ENCODE measurements at regions not wholly inside any gene's neighbourhood (a gene's known extent, or its start where the extent isn't known, plus 50 kb on each side); places are given as distances from the start of the nearest gene placed in this dataset.
"Not testable (repeated sequence)": the region's sequence is repeated elsewhere in the genome, so short reads cannot be mapped to it uniquely, and the experiment has no call there.

DNA sequence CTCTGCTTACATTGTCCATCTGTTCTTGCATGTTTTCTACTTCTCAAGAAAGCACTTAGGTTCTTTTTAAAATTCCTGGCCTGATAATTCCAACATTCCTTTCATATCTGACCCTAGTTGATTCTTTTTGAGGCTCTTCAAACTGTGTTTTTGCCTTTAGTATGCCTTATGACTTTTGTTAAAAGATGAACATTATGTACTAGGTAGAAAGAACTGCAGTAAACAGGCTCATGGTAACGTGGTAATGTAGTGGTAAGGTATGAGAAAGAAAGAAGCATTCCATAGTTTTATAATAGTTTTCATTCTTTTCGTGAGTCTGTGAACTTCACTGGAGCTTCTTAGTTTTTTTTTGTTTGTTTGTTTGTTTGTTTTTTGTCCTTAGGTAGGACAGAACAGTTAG is 306.4 kb downstream of the MBD2 start:
- no peak for DNase-seq

DNA sequence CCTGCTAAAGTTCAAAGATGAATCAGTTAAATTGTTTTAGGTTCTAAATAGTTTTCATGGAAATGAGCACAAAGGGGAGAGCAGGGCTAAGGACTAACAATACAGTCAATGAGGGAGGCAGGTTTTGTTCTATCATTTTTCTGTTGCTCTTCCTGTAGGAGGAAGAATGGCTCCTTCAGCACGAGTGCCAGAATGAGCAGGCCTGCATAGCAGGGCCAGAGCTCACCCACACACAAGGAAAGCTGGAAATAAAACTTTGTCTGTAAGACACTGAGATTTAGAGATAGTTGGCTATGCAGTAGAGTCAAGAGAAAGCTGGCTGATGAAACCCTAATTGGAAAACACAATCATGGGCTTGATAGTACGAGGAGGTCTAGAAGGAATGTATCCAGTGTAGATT is 313.3 kb downstream of the MBD2 start:
- DNase-seq, result no peak

DNA sequence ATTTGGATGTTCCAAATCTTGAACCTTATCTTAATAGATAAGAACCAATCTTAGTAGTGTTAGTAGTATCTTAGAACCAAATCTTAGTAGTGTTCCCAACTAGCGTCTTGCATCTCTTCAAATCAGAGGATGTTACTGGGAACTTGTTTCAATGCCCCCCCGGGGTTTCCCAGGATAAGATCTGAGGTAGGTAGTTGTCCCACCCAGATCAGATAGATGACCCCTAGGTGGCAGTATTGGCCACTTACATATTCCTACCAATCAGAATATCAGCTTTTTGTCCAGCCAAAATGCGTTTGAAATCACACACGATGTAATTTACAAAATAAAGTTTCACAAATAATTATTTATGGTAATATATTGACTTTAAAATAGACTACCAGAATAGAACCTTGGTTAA is 314.8 kb downstream of the MBD2 start:
- DNase-seq, result no peak

DNA sequence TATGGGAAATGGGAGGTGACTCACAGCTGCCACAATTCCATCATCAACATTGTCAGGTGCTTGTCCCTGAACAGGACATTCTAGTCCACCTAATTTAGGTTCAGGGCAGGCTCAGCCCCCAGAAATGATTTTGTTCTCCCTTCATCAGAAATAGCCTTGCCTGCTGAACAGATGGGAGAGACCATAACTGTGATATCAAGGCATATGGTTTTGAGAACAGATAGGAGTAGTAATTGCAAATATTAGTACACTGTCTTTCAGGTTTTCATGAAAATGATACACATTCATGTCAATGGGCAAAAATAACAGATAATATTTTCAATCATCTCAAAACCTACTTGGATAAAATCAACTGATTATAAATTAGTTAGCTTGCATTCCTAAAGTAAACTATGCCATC is 316.5 kb downstream of the MBD2 start:
- no peak for DNase-seq

DNA sequence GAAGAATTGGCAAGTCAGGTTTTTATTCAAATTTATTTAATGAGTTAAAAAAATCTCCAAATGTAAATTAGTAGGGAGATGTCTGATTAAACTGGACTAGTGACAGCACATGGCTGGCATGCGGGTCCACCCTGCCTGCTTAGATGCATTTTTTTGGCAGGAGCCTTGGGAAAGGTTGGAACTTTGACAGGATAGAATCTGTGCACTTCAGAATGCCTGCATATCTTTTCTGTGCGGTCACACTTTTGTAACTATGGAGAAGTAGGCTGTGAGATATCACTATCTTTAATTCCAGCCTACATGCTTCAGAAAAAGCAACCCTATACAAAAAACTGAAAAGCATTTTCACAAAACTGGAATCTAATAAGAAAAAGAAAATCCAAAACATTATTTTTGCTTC is 317.8 kb downstream of the MBD2 start:
- DNase-seq, result no peak

DNA sequence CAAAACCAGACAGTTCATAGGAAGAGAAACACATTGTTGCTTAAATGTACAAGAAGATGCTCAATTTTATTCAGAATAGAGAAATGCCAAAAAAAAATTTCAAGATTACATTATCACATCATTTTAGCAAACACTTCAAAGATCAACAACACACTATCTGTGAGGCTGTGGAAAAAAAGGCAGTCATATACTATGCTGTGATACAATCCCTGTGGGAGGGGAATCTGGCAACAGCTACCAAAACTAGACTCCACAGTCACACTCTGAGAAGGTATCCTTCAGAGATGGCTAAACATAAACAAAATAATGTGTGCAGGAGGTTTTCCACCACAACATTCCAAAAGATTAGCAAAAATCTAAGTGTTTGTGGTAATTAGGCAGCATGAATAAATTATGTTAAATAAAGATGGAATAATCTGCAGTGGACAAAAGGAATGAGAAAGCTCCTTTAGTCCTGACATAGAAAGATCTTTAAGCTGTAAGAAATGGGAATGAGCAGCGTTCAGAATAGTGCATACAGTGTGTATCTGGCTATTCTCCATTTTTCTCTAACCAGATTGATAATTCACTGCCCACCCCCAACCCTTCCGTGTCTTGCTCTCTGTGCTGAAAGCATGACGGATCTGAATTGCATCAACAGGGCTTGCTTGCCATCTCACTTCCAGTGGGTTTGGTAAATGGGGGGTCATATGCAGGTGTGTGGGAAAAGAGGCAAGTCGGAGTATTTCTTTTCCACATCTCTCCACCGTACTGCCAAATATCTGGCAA is 329.6 kb downstream of the MBD2 start:
- DNase-seq, result no peak

DNA sequence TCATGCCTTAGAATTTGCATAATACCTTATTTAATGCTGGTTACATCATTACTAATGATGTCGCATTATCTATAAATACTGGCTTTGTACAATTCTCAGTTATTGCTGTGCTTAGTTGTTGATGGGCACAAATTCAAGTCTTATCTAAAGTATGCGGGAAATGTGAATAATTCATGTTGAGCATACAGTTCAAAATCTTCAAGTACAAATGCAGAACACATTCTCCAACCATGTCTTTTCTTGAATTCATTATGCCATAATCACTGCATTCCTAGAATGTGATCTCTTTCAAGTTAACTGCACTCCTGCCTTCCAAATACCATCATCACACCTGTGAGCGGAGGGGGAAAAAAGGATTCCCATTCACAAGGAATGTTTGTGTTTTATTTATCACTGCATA is 337.0 kb downstream of the MBD2 start:
- no peak for DNase-seq

DNA sequence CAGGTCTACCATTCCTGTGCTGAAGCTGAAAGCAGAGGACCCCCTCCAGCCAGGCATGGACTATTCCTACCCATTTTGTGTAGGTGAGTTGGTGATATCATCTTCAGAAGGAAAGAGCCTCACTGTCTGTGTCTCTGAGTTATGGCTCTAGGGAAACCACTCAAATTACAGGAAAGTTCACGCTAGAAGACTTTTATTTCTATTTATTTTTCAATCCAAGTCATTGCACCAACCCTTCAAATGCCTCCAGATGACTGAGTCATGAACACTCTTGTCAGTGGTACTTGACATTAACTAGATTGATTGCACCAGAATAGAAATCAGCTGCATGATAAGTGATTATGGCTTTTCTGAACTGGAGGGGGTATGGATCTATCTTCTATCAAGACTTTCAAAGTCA is 338.4 kb downstream of the MBD2 start:
- no peak for DNase-seq

DNA sequence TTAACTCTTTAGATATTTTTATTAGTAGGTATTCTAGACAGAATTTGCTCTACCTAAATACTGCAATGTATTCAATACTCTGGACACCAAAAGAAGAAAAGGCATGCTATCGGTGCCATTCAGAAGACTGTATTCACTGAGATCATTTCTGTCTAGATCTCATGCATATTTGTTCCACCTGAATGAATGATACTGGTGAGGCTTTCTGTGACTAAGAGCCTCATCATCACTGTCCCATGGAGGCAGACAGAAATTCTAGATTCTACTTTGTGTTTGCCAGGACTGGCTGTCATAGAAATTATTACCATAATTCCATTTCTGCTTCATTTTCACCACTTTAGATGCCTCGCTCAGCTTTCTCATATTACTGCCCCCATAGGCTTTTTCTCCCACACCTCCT is 340.7 kb downstream of the MBD2 start:
- DNase-seq, result no peak

DNA sequence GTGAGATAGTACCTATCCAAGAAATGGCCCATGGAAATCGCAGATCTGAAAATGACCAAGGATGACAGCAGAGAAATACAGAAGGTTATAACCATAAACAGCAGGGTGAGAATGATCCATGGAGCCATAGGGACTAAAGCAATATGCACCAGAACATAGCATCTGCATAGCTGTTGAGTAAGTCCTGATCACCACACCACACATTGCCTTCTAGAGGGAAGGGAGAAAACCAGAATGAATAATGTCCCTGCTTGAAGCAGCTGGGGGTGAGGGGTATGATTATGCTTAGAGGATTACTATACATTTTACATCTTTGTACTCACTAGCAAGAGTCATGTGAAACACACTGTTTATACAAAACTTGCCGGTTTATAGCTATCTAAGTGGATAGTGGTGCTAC is 350.4 kb downstream of the MBD2 start:
- DNase-seq, result no peak

DNA sequence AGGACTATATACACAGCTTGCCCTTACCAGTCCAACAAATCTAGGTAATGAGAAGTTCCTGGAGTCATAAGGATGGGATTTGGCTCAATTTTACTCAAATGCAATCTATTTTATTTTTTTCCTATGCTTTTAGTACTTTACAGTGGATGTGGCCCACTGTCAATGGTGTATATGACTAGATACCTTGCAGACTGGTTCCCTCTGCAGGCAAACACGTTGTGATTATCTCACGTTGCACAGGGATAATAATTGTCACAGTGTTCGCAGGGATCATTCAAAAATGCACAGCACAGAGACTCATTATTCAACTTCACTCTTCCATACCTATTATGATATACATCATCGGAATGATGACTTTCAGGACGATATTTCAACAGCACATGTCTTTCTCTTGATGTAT is 359.7 kb downstream of the MBD2 start:
- no peak for DNase-seq

DNA sequence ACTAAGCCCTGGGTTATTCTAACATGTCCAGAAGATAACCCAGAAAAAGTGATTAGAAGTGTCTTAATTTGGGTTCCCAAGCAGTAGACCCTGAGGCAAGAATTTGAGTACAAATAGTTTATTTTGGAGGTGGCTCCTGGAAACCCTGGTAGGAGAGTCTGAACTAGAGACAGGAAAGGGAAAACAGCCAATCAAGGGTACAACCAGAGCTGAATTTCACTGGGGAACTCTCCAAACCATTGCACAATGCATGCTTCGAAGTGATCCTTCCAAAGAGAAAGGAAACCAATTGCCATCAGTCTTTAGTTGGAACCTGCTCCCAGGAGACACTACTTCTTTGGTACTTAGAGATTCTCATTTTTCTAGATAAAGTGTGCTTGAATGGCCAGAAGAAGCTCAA is 361.5 kb downstream of the MBD2 start:
- no peak for DNase-seq

DNA sequence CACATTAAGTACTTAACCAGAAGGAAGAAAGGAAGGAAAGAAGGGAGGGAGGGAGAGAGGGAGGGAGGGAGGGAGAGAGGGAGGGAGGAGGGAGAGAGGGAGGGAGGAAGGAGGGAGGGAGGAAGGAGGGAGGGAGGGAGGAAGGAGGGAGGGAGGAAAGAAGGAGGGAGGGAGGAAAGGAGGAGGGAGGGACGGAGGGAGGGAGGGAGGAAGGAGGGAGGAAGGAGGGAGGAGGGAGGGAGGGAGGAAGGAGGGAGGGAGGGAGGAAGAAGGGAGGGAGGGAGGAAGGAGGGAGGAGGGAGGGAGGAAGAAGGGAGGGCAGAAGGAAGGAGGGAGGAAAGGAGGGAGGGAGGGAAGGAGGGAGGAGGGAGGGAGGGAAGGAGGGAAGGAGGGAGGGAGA is 363.3 kb downstream of the MBD2 start:
- no peak for DNase-seq

DNA sequence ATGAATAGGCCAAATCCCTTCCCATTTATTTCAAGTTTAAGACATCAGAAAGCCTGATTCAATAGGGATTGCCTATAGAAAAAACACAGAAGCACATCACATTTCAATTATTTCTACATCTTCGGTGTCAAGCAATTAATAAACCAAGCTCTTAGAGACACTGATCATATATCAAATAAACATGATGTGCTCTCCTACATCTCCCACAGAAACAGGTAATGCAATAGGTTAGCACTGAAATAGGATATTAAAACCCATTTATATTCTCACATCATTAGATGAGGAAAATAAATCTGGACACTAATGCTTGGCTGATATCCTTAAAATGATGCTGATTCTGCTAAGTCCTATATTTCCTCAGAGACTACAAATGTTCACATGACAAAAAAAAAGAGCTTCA is 364.7 kb downstream of the MBD2 start:
- DNase-seq, result no peak

DNA sequence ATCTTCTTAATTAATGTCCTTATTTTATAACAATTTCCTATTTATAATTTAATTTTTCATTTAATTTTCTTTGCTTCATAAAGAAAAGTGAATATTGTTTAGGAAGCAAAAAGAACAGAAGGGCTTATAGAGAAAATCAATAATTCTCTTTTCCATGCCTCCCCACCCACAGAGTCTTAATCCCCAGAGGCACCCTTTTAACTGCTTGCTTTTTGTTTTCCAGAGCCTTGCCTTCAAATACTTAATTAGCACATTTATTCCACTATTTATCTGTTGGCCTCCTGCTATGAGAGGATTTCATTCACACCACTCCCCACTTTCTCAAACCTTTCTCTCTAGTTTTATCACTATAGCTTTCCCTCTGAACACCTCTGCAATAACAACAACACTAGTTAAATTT is 373.6 kb downstream of the MBD2 start:
- DNase-seq, result no peak

DNA sequence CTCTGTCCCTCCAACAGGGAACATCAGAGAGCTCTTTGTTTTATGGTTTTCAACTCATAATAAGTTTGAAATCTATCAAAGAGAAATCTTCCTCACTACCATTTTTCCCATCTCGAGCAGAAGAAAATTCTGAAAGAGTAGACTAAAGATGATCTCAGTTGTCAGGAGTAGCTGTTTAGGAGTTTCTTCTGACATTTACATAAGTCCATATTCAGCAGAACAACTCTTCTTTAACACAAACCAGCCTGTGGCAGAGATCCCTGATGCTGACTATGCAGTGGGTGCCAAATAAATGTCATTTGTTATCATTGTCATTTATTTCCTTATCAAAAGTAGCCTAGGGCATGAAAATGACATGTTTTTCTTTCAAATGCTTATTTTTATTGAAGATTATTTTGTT is 380.7 kb downstream of the MBD2 start:
- DNase-seq, result no peak

DNA sequence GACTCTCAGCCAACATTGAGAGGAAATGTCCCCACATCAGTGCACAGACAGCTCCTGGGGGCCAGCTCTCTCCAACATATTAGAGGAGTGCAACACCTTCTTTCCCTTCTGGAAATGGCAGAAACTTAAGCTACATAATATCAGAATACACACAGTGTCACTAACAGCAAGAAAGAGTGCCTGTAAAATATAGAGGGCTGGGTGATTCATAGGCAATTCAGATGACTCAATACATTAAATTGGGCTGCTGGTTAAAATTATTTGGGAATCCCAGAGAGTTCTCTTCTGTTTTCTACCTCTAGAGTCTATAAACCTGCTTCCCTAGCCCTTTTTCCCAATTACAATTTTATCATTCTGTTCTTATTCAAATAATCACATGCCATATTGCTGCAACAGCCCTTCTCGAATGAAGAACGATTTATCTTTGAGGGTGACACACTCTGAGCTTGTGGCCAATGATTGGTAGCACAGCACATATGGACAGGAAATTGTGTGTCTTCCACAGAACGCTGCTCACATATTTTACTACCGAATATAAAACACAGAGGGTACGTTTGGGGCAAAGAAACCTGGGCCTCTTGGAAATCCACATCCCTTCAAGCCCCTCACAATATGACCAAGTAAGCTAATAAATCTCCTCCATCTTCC is 381.2 kb downstream of the MBD2 start:
- DNase-seq, result no peak

DNA sequence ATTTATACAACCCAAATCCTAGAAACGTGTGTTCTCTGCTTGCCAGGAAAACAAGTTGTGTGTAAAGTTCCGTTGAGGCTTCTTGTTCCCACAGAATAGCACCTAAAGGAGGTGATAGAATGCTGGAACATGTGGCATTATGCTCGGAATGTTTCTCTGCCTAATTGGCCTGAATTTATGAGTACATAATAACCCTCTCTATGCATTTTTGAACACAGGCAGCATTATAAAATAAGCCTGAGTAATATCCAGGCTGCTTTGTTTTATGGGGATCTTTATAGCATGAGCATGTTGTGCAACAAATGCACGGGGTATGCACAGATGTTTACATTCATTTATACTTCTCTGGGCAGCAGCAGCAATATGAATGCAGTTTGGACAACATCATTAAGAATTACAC is 385.7 kb downstream of the MBD2 start:
- no peak for DNase-seq

DNA sequence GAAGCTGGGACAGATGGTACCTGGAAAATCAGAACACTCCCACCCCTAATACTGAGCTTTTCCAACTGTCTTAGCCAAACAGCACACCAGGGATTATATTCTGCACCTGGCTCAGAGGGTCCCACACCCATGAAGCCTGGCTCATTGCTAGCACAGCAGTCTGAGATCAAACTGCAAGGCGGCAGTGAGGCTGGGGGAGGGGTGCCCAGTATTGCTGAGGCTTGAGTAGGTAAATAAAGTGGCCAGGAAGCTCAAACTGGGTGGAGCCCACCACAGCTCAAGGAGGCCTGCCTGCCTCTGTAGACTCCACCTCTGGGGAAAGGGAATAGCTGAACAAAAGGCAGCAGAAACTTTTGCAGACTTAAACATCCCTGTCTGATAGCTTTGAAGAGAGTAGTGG is 403.3 kb downstream of the MBD2 start:
- DNase-seq, result not testable (repeated sequence)

DNA sequence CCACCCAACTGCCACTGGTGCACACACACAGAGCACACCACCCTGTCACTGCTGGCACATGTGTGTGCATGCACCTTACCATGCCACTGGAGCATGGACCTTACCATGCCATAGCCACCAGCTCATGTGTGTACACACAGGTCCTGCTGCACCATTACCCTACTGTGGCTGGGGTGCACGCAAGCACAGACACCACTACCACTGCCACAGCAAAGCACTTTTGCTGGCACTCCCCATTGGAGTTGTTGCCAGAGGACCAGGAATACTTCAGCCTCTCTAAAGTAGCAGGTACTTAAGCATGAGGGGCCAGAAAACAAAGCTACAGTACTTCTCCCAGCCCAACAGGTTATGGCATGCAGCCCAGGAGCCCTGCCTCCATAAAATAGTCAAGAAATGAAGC is 404.8 kb downstream of the MBD2 start:
- no peak for DNase-seq

DNA sequence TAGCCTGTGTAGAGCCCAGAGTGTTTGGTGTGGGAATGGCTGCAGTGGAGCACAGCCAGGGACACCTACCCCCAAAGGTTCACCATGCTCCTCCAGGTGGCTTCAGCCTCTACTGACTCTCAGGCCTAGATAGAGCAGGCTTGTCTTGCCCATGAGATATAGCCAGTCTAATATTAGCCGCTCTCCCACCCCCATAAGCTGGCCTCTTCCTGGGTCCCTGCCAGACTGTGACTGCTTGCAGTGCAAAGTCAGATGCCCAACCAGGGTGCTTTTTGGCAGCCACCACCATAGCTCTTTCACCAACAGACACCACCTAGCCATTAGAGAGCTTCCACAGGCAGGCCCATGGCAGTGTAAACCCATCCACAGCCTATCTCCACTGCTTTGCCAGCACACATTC is 405.3 kb downstream of the MBD2 start:
- no peak for DNase-seq

DNA sequence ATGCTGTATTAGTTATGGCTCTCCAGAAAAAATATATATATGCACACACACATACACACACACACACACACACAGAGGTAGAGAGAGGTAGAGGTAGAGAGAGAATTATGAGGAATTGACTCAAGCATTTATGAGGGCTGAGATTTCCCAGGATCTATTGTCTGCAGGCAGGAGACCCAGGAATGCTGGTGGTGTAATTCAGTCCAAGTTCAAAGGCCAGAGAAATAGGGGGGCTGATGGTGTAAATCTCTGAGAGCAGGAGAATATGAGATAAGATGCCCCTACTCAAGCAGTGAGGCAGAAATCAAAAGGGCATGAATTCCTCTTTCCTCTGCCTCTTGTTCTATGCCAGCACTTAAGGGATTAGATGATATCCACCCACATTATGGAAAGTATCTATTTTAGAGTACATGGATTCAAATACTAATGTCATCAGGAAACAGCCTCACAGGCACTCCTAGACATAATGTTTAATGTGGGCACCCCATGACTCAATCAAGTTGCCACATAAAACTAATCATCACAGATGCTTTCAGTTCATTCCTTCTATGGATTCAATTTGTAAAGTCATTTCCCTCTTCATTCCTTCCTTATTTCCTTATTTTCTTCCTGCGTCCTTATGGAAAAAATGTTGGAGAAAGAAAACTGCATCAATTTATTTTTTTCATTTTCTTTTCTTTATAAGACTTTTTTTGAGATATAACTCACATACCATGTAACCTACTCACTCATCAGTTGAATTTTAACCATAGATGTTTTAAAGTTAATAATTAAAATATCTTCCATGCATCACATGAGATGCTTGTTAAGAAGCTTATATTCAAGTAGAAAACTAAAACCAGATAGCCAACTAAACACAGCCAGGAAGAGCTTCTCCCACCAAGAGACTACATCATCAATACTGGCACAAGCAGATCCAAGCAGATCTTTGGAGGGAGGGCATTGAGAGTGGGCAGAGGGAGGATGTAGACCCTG is 406.2 kb downstream of the MBD2 start:
- no peak for DNase-seq

DNA sequence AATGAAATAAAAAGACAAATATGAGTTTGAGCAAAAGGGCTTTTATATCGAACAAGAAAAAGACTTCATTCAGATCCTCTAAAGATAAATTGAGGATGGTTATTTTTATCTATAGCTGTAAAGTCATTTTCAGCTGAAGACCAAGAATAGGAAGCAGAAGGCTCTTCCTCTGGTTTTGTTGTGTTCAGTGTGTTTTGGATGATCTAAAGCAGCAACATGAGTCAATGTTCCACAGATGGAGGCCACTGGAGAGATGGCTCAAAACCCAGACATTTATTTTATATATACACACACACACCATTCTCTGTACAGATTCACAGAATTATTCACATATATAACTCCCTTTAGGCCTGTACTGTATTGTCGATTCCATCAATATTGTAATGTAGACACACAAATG is 424.3 kb downstream of the MBD2 start:
- no peak for DNase-seq

DNA sequence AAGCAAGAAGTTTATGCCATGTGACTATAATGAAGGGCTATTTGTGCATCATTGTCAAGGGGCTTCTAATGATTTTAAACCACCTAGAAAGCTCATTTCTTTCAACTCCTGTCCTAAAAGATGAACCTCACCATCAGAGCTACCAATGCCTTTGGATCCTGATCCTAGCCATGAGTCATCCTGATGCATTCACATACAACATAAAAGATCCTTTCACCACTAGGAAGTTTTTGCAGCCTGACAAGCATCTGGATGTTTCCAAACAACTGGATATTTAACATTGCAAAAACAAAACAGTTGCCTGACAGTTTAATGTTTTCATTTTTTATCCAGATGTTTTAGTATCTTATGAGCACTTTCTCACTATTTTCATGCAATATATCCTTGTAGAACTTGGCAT is 425.3 kb downstream of the MBD2 start:
- DNase-seq, result no peak
